ENCODE measurements at regions not wholly inside any gene's neighbourhood (a gene's known extent, or its start where the extent isn't known, plus 50 kb on each side); places are given as distances from the start of the nearest gene placed in this dataset.

DNA sequence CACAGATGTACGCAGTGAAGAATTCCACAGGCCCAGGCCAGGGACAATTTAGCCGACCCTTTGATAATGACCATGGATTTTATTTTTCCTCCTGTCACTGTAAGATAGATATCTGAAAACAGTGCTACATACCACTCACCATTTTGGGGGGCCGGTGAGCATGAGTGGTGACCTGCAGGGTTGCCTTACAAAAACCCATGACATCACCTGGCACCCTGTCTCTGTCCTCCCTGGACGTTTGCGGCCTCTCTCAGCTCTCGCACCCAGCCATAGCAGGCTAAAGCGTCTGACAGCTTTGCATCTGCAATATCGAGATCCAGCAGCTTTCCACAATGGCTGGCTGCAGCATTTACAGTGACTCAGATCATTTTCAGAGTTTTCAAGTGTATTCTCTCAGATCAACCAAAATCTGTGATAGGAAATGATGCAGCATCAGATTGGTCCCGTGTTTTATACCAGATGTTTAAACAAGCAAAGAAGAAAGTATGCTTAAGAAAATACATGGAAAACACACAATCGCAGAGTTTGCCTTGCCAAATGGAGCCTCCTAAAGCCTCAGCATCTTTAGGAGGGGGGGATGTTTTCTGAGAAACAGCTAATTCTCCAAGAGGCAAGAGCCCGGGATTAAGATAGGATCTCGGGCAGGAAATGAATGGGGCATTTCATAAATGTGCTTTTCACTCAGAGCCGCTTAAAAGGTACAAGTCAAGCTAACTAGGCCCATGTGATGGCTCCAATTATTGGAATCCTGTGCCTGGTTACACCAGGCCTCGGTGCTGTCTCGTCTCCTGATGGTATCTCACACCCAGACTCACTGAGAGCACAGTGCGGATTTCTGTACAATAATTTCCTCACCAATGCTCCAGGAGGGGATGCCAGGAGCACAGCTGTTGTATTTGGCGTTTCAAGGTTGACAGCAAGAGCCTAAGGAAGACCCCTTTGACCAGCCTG lies 257.3 kb downstream of the XXYLT1 start:
- no peak for DNase-seq (ENCODE audit: low spot score)

- no peak for DNase-seq (ENCODE audit: low spot score)
Measured at GRCh38 chr3:195015021-195015420, 255.9 kb downstream of the XXYLT1 start.

DNA sequence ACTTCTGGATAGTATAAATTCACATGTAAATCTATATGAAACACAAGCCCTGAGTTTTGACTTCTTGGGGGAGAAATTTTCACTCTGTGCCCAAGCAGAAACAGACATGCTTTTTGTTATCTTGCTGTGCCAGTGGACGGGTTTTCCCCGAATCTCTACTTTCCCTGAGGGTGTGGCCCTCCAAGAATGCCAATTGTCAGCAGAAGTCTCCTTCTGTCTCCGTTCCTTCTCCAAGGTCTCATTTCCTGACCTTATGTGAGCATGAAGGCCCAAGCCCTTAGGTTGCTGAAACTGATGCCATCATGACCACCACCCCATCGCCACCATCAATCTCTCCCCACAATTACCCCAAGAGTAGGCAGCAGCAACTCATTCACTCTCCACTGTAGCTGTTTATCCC lies 253.8 kb downstream of the XXYLT1 start:
- DNase-seq (ENCODE audit: low spot score): no peak
